ENCODE measurements at regions not wholly inside any gene's neighbourhood (a gene's known extent, or its start where the extent isn't known, plus 50 kb on each side); places are given as distances from the start of the nearest gene placed in this dataset.

DNA sequence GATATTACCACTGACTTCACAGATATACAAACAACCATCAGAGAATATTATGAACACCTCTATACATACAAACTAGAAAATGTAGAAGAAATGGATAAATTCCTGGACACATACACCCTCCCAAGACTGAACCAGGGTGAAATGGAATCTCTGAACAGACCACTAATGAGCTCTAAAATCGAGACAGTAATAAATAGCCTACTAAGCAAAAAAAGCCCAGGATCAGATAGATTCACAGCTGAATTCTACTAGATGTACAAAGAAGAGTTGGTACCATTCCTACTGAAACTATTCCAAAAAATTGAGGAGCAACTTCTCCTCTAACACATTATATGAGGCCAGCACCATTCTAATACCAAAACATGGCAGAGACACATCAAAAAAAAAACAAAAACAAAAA, 837.7 kb downstream of the FSCB start:
- TF ChIP-seq, protein P1, sequence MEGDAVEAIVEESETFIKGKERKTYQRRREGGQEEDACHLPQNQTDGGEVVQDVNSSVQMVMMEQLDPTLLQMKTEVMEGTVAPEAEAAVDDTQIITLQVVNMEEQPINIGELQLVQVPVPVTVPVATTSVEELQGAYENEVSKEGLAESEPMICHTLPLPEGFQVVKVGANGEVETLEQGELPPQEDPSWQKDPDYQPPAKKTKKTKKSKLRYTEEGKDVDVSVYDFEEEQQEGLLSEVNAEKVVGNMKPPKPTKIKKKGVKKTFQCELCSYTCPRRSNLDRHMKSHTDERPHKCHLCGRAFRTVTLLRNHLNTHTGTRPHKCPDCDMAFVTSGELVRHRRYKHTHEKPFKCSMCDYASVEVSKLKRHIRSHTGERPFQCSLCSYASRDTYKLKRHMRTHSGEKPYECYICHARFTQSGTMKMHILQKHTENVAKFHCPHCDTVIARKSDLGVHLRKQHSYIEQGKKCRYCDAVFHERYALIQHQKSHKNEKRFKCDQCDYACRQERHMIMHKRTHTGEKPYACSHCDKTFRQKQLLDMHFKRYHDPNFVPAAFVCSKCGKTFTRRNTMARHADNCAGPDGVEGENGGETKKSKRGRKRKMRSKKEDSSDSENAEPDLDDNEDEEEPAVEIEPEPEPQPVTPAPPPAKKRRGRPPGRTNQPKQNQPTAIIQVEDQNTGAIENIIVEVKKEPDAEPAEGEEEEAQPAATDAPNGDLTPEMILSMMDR (IDR thresholded peaks at IDR 0.05): no peak
- TF ChIP-seq POLR2A (IDR thresholded peaks at IDR 0.05; ENCODE audit: low read depth): no peak
- TF ChIP-seq POLR2AphosphoS5 (IDR thresholded peaks at IDR 0.05): no peak
